Adrenal gland (tissue), 9 donors: ENCODE measurements at regions not wholly inside any gene's neighbourhood (a gene's known extent, or its start where the extent isn't known, plus 50 kb on each side); places are given as distances from the start of the nearest gene placed in this dataset.

Experiments
- DNase-seq, 7 donors: peaks; one replicate each; pipeline ENCODE4 v3.0.0-alpha.2; 2019 to 2020
- H3K27ac ChIP-seq, 5 donors: fragments of 200-600 bp; sonication (generic) in 4 of 5; 1 replicate in 3 of 5; 2 replicates in 2 of 5; pipeline versions ENCODE4 v1.5.1 to v1.8.0; 2016 to 2020; ENCODE audit warnings: mild to moderate bottlenecking in 1 of 5
- H3K27me3 ChIP-seq: fragments of 200-600 bp; 2 replicates; pipeline ENCODE4 v1.8.0; 2021
- H3K36me3 ChIP-seq, 2 donors: fragments of 200-600 bp; replicated peaks in 1 of 2; 1 replicate in 1 of 2; 2 replicates in 1 of 2; pipeline versions ENCODE4 v1.5.1 to v1.8.0; 2018 to 2022
- H3K4me1 ChIP-seq, 2 donors: fragments of 200-600 bp; replicated peaks in 1 of 2; 1 replicate in 1 of 2; 2 replicates in 1 of 2; pipeline versions ENCODE4 v1.5.1 to v1.8.0; 2018 to 2021
- H3K4me3 ChIP-seq, 4 donors: fragments of 200-600 bp; sonication (generic) in 3 of 4; one replicate each; pipeline ENCODE4 v1.5.1; 2016 to 2018
- H3K9me3 ChIP-seq, 3 donors: fragments of 200-600 bp; sonication (generic) in 1 of 3; replicated peaks in 1 of 3; 1 replicate in 2 of 3; 2 replicates in 1 of 3; pipeline versions ENCODE4 v1.5.1 to v1.8.0; 2016 to 2021
- POLR2A ChIP-seq, 2 donors: fragments of 450-650 bp; IDR thresholded peaks; one replicate each; pipeline ENCODE4 v1.6.1; 2017; ENCODE audit warnings: antibody characterized with exemption in 2 of 2, mild to moderate bottlenecking in 2 of 2, moderate library complexity in 1 of 2
- WGBS, 4 donors: extraction: QIAGEN DNeasy Blood & Tissue Kit in 2 of 4; methylation state at CpG; one replicate each; pipeline versions ENCODE4 v1.1.5 to v1.1.7; 2013 to 2017; 5-methylcytosine and 5-hydroxymethylcytosine counted together
- intact Hi-C, 2 donors: fragments of 100-400 bp; cut with DNase I; formaldehyde crosslinking; loops; one replicate each; pipeline versions ENCODE4 v1.14.1 to v1.15.0; 2022 to 2023
- TF ChIP-seq, protein P1 (sequence below), 6 experiments: fragments of 450-650 bp in 4 of 6; fragments of 200-600 bp in 2 of 6; sonication (generic) in 1 of 6; IDR thresholded peaks; 1 replicate in 5 of 6; 2 replicates in 1 of 6; pipeline versions ENCODE4 v1.5.1 to v1.8.0; 2016 to 2021; ENCODE audit warnings: antibody characterized with exemption in 6 of 6, mild to moderate bottlenecking in 2 of 6, moderate library complexity in 1 of 6
- donor health status: healthy with polysubstance abuse.
- donor health status: Bipolar disorder and iron deficiency.
- donor health status: DM: yes; HTN: yes; CAD: no.
- donor health status: DM: no; HTN: no; CAD: no.
- donor health status: DM: no; HTN: no; CAD: no.

DNA sequence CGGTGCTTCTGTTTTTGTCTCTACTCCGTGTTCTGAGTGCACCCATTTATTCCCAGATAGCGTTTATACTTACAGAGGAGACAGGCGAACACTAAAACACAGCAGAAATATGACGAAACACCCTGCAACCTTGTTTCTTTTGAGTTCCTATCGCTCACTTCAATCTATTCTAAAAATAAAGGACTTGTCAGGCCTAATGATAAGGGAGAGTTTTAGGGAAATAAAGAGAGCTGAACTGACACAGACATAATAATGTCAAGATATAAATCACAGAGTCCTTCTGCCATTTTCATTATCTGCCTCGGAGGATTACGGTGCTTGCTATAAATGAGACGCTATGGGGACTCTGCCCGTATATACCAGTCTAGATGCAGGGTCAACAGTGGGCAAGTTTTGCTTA, 659.7 kb upstream of the SALL3 start:
- no peaks in the 10 kb centered on the region for H3K4me1 ChIP-seq
- no peaks in the 10 kb centered on the region for H3K36me3 ChIP-seq
- 33 to 45% (median 38%) methylated on average over 10 of the region's 10 CpGs for WGBS, 4 donors
- no peaks in the 10 kb centered on the region for H3K9me3 ChIP-seq
- no peaks in the 10 kb centered on the region for H3K27me3 ChIP-seq
- DNase-seq: no peak
- TF ChIP-seq POLR2A (IDR thresholded peaks at IDR 0.05): no peak
- TF ChIP-seq, protein P1, sequence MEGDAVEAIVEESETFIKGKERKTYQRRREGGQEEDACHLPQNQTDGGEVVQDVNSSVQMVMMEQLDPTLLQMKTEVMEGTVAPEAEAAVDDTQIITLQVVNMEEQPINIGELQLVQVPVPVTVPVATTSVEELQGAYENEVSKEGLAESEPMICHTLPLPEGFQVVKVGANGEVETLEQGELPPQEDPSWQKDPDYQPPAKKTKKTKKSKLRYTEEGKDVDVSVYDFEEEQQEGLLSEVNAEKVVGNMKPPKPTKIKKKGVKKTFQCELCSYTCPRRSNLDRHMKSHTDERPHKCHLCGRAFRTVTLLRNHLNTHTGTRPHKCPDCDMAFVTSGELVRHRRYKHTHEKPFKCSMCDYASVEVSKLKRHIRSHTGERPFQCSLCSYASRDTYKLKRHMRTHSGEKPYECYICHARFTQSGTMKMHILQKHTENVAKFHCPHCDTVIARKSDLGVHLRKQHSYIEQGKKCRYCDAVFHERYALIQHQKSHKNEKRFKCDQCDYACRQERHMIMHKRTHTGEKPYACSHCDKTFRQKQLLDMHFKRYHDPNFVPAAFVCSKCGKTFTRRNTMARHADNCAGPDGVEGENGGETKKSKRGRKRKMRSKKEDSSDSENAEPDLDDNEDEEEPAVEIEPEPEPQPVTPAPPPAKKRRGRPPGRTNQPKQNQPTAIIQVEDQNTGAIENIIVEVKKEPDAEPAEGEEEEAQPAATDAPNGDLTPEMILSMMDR (IDR thresholded peaks at IDR 0.05): no peak
- no peak overlapping the region for H3K27ac ChIP-seq
- H3K4me3 ChIP-seq: no peak overlapping the region
- intact Hi-C loops: no loop called here

DNA sequence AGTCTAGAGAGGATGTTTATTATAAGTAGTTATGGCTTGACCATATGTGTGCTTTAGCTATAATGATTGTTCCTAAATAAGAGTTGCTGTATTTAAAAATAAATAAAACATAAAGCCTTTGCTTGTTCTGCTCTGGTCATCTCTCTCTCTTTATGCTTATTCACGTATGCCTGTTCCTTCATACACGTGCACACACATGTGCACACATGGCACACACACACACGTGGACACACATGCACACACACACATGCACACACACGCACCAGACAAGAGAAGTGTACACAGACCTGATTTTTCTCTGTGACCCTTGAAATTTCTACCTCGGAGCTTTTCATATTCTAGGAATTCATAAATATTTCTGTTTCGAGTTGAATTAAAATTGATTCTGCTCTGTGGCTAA, 658.2 kb upstream of the SALL3 start:
- WGBS, 4 donors: 68 to 83% (median 72%) methylated on average over 6 of the region's 6 CpGs
- Histone ChIP-seq H3K36me3 (no peaks in the 10 kb centered on the region), H3K27me3 (no peaks in the 10 kb centered on the region), H3K4me1 (no peaks in the 10 kb centered on the region), H3K9me3 (no peaks in the 10 kb centered on the region), H3K4me3 (no peak overlapping the region), H3K27ac (no peak overlapping the region)
- intact Hi-C loops: no loop called here
- no peak for DNase-seq
- TF ChIP-seq POLR2A (IDR thresholded peaks at IDR 0.05): no peak
- TF ChIP-seq, protein P1 (IDR thresholded peaks at IDR 0.05): no peak

DNA sequence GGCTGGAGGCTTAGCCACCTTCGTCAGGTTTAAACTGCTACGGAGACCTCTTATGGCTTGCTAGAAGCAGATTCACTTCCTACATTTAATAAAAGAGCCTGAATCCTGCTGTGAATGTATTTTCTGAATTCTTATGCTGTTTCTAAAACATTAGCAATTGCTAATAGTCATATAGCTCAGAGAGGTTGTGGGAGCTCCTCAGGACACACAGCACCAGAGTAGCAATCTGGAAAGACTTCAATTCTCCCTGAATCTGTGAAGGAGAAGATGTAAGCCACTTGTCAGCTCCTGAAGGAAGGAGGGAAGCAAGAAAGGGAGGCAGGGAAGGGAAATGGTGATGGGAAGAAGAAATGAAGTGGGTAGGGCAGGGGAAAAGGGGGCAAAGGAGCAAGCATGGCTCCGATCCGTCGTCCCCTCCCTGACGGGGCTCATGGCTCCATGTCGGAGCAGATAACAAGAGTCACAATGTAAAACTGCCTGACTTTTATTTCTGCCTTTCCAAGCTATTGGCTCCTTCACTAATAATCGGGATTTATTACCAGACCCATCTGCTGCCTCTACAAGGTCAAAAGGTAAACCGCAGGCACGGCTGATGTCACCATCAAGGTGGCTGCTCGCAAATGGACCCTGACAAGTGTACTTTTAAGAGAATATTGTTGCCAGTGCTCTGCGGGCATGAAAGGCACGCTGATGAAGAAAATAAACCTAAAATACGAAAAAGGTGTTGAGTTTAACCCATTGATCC, 656.0 kb upstream of the SALL3 start:
- intact Hi-C loops: no loop called here
- 61 to 68% (median 65%) methylated on average over 14 of the region's 14 CpGs for WGBS, 4 donors
- H3K36me3 ChIP-seq: no peaks in the 10 kb centered on the region
- no peak overlapping the region for H3K4me3 ChIP-seq
- no peaks in the 10 kb centered on the region for H3K27me3 ChIP-seq
- H3K9me3 ChIP-seq: no peaks in the 10 kb centered on the region
- H3K27ac ChIP-seq: no peak overlapping the region
- TF ChIP-seq, protein P1 (IDR thresholded peaks at IDR 0.05): no peak
- no peak for DNase-seq
- no peaks in the 10 kb centered on the region for H3K4me1 ChIP-seq

DNA sequence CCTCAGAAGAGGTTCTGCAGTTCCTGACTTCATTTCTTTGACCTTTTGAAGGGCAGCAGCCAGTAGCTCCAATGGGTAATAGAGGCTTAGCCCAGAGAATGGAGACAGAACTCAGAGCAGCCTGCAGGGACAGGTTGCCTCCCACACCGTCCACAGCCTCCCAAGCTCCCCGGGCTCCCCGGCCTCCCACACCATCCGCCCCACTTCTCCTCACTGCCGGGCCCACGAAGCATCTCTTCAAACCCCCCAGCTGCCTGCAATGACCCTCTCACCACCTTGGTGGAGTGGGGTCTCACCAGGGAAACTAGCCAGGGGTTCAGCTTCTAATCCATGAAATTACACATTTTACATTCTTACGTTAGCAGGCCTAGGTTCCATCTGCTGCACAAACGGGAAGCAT, 652.0 kb upstream of the SALL3 start:
- DNase-seq: no peak
- TF ChIP-seq, protein P1 (IDR thresholded peaks at IDR 0.05): no peak
- no peak for TF ChIP-seq POLR2A (IDR thresholded peaks at IDR 0.05)
- intact Hi-C loops: no loop called here
- 82 to 92% (median 88%) methylated on average over 7 to 8 of the region's 8 CpGs for WGBS, 4 donors
- Histone ChIP-seq H3K4me1 (no peaks in the 10 kb centered on the region), H3K4me3 (no peak overlapping the region), H3K27me3 (no peaks in the 10 kb centered on the region), H3K27ac (no peak overlapping the region), H3K36me3 (no peaks in the 10 kb centered on the region), H3K9me3 (no peaks in the 10 kb centered on the region)
